Spleen (tissue), 3 donors: ENCODE measurements at regions not wholly inside any gene's neighbourhood (a gene's known extent, or its start where the extent isn't known, plus 50 kb on each side); places are given as distances from the start of the nearest gene placed in this dataset.

ENCODE experiments used
- POLR2A ChIP-seq, 3 donors: fragments of 450-650 bp; IDR thresholded peaks; one replicate each; pipeline ENCODE4 v1.5.1; 2017; ENCODE audit warnings: antibody characterized with exemption in 3 of 3, mild to moderate bottlenecking in 1 of 3
- POLR2AphosphoS5 ChIP-seq, 3 donors: sonication (generic); formaldehyde crosslinking; IDR thresholded peaks; one replicate each; pipeline ENCODE4 v1.5.1; 2017; ENCODE audit warnings: antibody characterized with exemption in 3 of 3

DNA sequence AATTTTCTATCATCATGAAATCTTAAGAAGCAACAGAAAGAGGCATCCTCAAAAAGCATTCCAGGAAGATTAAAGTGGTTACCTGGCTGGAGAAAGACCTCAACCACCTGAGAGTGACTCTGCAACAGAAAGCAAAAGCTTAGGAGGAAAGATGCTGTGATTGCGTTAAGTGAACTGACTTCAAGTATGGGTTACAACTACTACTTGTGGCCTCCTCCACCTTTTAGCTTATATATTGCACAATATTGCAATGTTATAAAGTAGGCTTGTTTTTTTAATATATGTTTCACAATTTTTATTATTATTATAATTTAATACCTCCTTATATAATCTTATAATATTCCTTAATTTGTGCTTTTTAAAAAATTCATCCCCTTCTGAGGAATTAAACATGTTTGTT lies 1407.5 kb downstream of the KCNT2 start:
- TF ChIP-seq POLR2A (IDR thresholded peaks at IDR 0.05) (no peak), POLR2AphosphoS5 (IDR thresholded peaks at IDR 0.05) (no peak)
